GM12891 (cell line): ENCODE measurements at regions not wholly inside any gene's neighbourhood (a gene's known extent, or its start where the extent isn't known, plus 50 kb on each side); places are given as distances from the start of the nearest gene placed in this dataset.

Experiments used
- DNase-seq: peaks from one replicate; pipeline ENCODE4 v3.0.0; 2011; ENCODE audit warnings: low spot score; ENCODE audit not compliant: insufficient read length
- FAIRE-seq: peaks from 2 replicates; lab custom pipeline; 2011; peaks lifted over from hg19 to GRCh38; lab: Jason Lieb, UNC
- PAX5 ChIP-seq: IDR thresholded peaks from 2 replicates; pipeline ENCODE4 v1.6.1; 2011; ENCODE audit warnings: low read length, moderate library complexity, mild to moderate bottlenecking; ENCODE audit not compliant: insufficient read depth, severe bottlenecking
- POLR2A ChIP-seq: IDR thresholded peaks from 2 replicates; pipeline ENCODE4 v1.6.1; 2011; ENCODE audit warnings: low read depth, low read length, control low read depth
- POLR2AphosphoS5 ChIP-seq: IDR thresholded peaks from 2 replicates; pipeline ENCODE4 v1.6.1; 2011; ENCODE audit warnings: low read depth, low read length, control low read depth
- POU2F2 ChIP-seq: IDR thresholded peaks from 2 replicates; pipeline ENCODE4 v1.6.1; 2011; ENCODE audit warnings: low read depth, mild to moderate bottlenecking, control low read depth, low read length, moderate library complexity
- SPI1 ChIP-seq: IDR thresholded peaks from 2 replicates; pipeline ENCODE4 v1.6.1; 2011; ENCODE audit warnings: low read depth, low read length, control low read depth
- TAF1 ChIP-seq: IDR thresholded peaks from 2 replicates; pipeline ENCODE4 v1.6.1; 2011; ENCODE audit warnings: low read depth, low read length, control low read depth

DNA sequence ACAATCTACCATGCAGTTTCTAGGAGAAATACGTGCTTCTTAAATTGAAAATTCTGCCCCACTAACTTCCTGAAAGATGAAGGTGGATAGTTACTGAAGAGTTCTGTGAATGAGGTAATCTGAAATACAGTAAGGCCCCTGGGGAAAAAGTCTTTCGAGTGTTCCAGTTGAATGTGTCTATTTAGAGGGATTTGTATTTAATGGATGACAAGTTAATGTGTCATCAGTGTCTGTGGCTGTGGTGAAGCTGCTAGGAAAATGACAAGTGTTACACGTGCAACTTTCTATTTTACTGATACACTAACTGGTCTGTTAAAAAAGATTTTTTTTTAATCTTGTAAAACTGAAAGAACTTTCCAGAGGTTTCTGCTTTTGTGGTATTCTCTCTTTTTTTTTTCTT is 384.6 kb downstream of the STK39 start:
- DNase-seq (no peak), FAIRE-seq (no peak)
- TF ChIP-seq POLR2A: no peak
- no peak for TF ChIP-seq SPI1
- TF ChIP-seq TAF1: no peak
- no peak for TF ChIP-seq POLR2AphosphoS5
- TF ChIP-seq POU2F2: no peak
- TF ChIP-seq PAX5: no peak

DNA sequence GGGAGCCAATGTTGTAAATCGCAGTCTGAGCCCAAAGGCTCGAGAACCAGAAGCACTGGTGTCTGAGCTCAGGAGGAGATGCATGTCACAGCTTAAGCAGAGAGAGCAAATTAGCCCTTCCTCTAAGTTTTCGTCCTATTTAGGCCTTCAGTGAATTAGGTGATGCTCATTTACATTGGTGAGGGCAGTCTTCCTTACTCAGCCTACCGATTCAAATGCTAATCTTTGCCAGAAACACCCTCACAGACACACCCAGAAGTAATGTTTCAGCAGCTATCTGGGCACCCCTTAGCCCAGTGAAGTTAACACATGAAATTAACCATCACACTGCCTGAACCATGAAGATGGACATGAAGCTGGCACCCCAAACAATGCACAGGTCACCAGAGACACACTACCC is 385.1 kb downstream of the STK39 start:
- TF ChIP-seq POLR2AphosphoS5 (no peak), PAX5 (no peak)
- FAIRE-seq: no peak
- no peak for DNase-seq

DNA sequence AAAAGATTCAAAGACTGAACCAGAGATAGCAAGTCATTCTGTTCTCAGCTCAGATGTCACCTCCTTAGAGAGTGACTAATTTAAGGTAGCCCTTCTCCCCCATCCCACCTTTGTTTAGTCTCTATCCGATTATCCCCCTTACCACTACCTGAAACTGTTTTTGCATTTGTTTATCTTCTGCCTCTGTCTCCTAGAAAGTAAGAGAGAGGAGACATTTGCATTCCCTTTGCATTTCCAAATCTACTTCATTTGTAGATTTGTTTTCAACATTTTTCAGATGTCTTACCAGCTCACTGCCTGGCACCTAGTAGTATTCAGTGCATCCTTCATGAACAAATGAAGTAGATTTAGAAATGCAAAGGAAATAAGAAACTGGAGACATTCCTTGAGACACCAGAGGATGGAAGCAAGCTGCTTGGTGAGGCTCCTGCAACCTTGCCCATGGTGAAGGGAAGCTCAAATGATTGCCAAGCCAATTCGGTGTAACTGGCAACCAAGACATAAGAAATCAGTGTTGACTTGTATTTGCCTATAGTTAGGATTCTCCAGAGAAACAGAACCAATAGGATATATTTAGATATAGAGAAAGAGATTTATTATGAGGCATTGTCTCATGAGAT is 385.7 kb downstream of the STK39 start:
- DNase-seq (no peak), FAIRE-seq (no peak)
- TF ChIP-seq POU2F2 (no peak), SPI1 (no peak), PAX5 (no peak), POLR2AphosphoS5 (no peak), TAF1 (no peak), POLR2A (no peak)

GRCh38 chr2:167860082-167860481 is 387.3 kb downstream of the STK39 start:
- no peak for DNase-seq
- FAIRE-seq: no peak
- TF ChIP-seq POU2F2: no peak
- TF ChIP-seq TAF1: no peak
- no peak for TF ChIP-seq SPI1
- TF ChIP-seq POLR2AphosphoS5: no peak
- TF ChIP-seq POLR2A: no peak
- TF ChIP-seq PAX5: no peak

DNA sequence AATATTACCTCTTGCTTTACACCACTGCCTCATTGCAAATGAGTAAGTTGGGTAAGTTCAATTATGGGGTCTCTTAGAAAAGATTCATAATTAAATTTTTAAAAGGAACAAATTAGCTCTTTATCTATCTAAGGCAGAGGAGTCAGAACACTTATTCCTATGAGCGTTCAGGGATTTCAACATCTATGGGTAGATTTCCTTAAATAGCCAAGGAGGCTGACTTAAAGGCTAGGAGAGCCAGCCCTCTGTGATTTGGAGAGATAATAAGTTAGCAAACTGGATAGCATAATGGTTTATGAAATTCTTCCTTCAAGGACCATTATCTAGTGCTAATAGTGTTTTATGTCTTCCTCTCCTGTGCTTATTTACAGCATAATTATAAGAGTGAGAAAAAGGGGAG is 387.7 kb downstream of the STK39 start:
- no peak for DNase-seq
- TF ChIP-seq POLR2A (no peak), POU2F2 (no peak), TAF1 (no peak), POLR2AphosphoS5 (no peak), SPI1 (no peak), PAX5 (no peak)
- no peak for FAIRE-seq

GRCh38 chr2:167858086-167858485 is 389.3 kb downstream of the STK39 start:
- FAIRE-seq: no peak
- no peak for TF ChIP-seq SPI1
- no peak for DNase-seq

DNA sequence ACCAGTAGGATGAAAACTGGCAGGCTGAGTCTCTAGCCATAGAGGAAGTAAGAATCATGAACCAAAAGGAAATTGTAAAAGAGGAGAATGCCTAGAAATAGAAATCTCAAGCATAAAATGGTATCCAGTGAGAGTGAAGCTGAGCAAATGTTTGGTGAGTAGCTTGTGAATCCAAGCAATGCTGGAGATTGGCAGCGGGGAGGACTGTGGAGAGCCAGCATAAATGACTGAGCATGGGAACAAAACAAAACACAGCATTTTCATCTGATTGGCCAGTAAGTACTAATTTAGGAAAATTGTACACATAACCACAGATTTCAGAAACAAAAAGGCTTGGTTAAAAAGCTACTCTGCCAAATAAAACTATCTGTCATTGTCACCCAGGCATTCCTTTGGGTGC is 390.0 kb downstream of the STK39 start:
- DNase-seq (no peak), FAIRE-seq (no peak)
- TF ChIP-seq SPI1 (no peak), TAF1 (no peak), POLR2A (no peak)

- no peak for TF ChIP-seq TAF1
- no peak for TF ChIP-seq PAX5
- no peak for TF ChIP-seq POU2F2
- no peak for TF ChIP-seq POLR2AphosphoS5
- no peak for TF ChIP-seq SPI1
- no peak for TF ChIP-seq POLR2A
- FAIRE-seq (no peak), DNase-seq (no peak)
These were observed 391.2 kb downstream of the STK39 start for GRCh38 chr2:167856190-167856589.

DNA sequence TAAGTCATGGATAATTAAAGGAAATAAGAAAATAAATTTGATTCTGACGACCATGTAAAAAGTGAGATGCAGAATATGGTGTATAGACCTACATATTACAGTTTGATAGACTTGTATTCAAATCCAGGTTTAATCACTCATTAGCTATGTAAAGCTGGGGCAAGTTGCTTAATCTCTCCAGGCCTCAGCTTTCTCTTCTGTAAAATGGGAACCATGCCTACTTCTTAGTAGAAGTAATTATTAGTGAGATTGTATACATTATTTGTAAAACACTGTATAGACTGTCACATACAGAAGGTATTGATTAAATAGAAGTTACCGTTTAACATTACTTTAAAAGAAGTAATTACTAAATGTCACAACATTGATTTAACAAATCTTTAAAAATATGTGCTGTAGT is 392.2 kb downstream of the STK39 start:
- no peak for DNase-seq
- FAIRE-seq: no peak
- no peak for TF ChIP-seq SPI1
- no peak for TF ChIP-seq POU2F2

DNA sequence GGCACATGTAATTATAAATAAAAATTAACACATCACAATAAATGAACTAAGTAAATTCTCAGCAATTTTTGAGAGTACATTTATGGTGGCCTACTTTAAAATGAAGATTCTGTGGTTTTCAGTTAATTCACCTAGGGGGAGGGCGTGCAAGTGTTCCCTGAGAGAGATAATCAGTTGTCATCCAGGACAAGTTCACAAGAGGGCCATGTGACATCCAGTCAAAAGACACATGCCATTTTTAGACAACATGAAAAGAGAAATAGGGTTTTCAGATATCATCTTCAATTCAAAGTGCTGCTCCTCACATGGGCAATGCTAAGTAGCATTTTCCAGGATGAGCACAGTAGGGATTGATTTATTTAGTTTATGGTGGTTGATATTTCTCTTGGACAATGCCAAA is 393.7 kb downstream of the STK39 start:
- FAIRE-seq (no peak), DNase-seq (no peak)
- TF ChIP-seq POLR2A (no peak), SPI1 (no peak), PAX5 (no peak), TAF1 (no peak), POU2F2 (no peak), POLR2AphosphoS5 (no peak)
